Dermis blood vessel endothelial cell (primary cell): ENCODE measurements at regions not wholly inside any gene's neighbourhood (a gene's known extent, or its start where the extent isn't known, plus 50 kb on each side); places are given as distances from the start of the nearest gene placed in this dataset.
"Not testable (repeated sequence)": the region's sequence is repeated elsewhere in the genome, so short reads cannot be mapped to it uniquely, and the experiment has no call there.

Experiments
- DNase-seq: peaks from one replicate; pipeline ENCODE4 v3.0.0; 2010

- no peak for DNase-seq
Observed at GRCh38 chr1:29953961-29954360, 717.6 kb downstream of the PTPRU start.

GRCh38 chr1:29949676-29950075 lies 713.4 kb downstream of the PTPRU start:
- DNase-seq: no peak

- DNase-seq: no peak
Observed at GRCh38 chr1:29948581-29948980, 712.3 kb downstream of the PTPRU start.

GRCh38 chr1:29946057-29946456 lies 709.7 kb downstream of the PTPRU start:
- no peak for DNase-seq

GRCh38 chr1:29945426-29945825 lies 709.1 kb downstream of the PTPRU start:
- no peak for DNase-seq

- no peak for DNase-seq
Observed at GRCh38 chr1:29944253-29944905, 708.1 kb downstream of the PTPRU start.

- no peak for DNase-seq
Observed at GRCh38 chr1:29943034-29943433, 706.7 kb downstream of the PTPRU start.

- no peak for DNase-seq
Observed at GRCh38 chr1:29939079-29939478, 702.8 kb downstream of the PTPRU start.

GRCh38 chr1:29937356-29937755 lies 701.0 kb downstream of the PTPRU start:
- DNase-seq: no peak

GRCh38 chr1:29936031-29936544 lies 699.8 kb downstream of the PTPRU start:
- DNase-seq: no peak

GRCh38 chr1:29934255-29934772 lies 698.0 kb downstream of the PTPRU start:
- no peak for DNase-seq

GRCh38 chr1:29933067-29933466 lies 696.7 kb downstream of the PTPRU start:
- DNase-seq: no peak

GRCh38 chr1:29932626-29933025 lies 696.3 kb downstream of the PTPRU start:
- DNase-seq: no peak

- no peak for DNase-seq
Observed at GRCh38 chr1:29931477-29932175, 695.3 kb downstream of the PTPRU start.

GRCh38 chr1:29925058-29925457 lies 688.7 kb downstream of the PTPRU start:
- no peak for DNase-seq

GRCh38 chr1:29924017-29924431 lies 687.7 kb downstream of the PTPRU start:
- DNase-seq: no peak

GRCh38 chr1:29921741-29922140 lies 685.4 kb downstream of the PTPRU start:
- no peak for DNase-seq

- no peak for DNase-seq
Observed at GRCh38 chr1:29920784-29921183, 684.5 kb downstream of the PTPRU start.

- DNase-seq: no peak
Observed at GRCh38 chr1:29920316-29920715, 684.0 kb downstream of the PTPRU start.

- not testable (repeated sequence) for DNase-seq
Observed at GRCh38 chr1:29919041-29919440, 682.7 kb downstream of the PTPRU start.

- DNase-seq: no peak
Observed at GRCh38 chr1:29916656-29917369, 680.5 kb downstream of the PTPRU start.

GRCh38 chr1:29914936-29915335 lies 678.6 kb downstream of the PTPRU start:
- no peak for DNase-seq

GRCh38 chr1:29912425-29912824 lies 676.1 kb downstream of the PTPRU start:
- DNase-seq: peak; percentile 72
